ENCODE measurements at regions not wholly inside any gene's neighbourhood (a gene's known extent, or its start where the extent isn't known, plus 50 kb on each side); places are given as distances from the start of the nearest gene placed in this dataset.
A peak's percentile ranks its signal among the peaks of the same experiment; 100 is the strongest.

GRCh38 chr4:177546745-177547144 is 104.5 kb upstream of the AGA start:
- in situ Hi-C loops (cut with HindIII; ENCODE audit: low pct_unique_long_range_greater_than_20kb, low sequenced_read_pairs), result no loop called here
- no peak for TF ChIP-seq JUND (IDR thresholded peaks at IDR 0.05; ENCODE audit: low read depth)
- peak in 1 of 2 experiments; percentile 34 for DNase-seq (ENCODE audit: low read depth in 1 of 2, low spot score in 1 of 2)

- DNase-seq (ENCODE audit: low read depth in 1 of 2, low spot score in 1 of 2), result no peak
- in situ Hi-C loops (cut with HindIII; ENCODE audit: low pct_unique_long_range_greater_than_20kb, low sequenced_read_pairs), result no loop called here
- no peak for TF ChIP-seq JUND (IDR thresholded peaks at IDR 0.05; ENCODE audit: low read depth)
Observed at GRCh38 chr4:177547985-177548384, 105.7 kb upstream of the AGA start.

GRCh38 chr4:177555007-177555574 is 112.9 kb upstream of the AGA start:
- TF ChIP-seq JUND (IDR thresholded peaks at IDR 0.05; ENCODE audit: low read depth), result no peak
- in situ Hi-C loops (cut with HindIII; ENCODE audit: low pct_unique_long_range_greater_than_20kb, low sequenced_read_pairs), result no loop called here
- peak; percentile 14 to 35 for DNase-seq (ENCODE audit: low read depth in 1 of 2, low spot score in 1 of 2)

GRCh38 chr4:177557416-177557815 is 115.2 kb upstream of the AGA start:
- in situ Hi-C loops (cut with HindIII; ENCODE audit: low pct_unique_long_range_greater_than_20kb, low sequenced_read_pairs), result no loop called here
- TF ChIP-seq JUND (IDR thresholded peaks at IDR 0.05; ENCODE audit: low read depth), result no peak
- no peak for DNase-seq (ENCODE audit: low read depth in 1 of 2, low spot score in 1 of 2)

GRCh38 chr4:177558995-177559394 is 116.8 kb upstream of the AGA start:
- no peak for TF ChIP-seq JUND (IDR thresholded peaks at IDR 0.05; ENCODE audit: low read depth)
- DNase-seq (ENCODE audit: low read depth in 1 of 2, low spot score in 1 of 2), result no peak
- in situ Hi-C loops (cut with HindIII; ENCODE audit: low pct_unique_long_range_greater_than_20kb, low sequenced_read_pairs), result no loop called here

- TF ChIP-seq JUND (IDR thresholded peaks at IDR 0.05; ENCODE audit: low read depth), result no peak
- in situ Hi-C loops (cut with HindIII; ENCODE audit: low pct_unique_long_range_greater_than_20kb, low sequenced_read_pairs), result no loop called here
- DNase-seq (ENCODE audit: low read depth in 1 of 2, low spot score in 1 of 2), result no peak
Observed at GRCh38 chr4:177562163-177562562, 119.9 kb upstream of the AGA start.

GRCh38 chr4:177562859-177563258 is 120.6 kb upstream of the AGA start:
- DNase-seq (ENCODE audit: low read depth in 1 of 2, low spot score in 1 of 2), result no peak
- no peak for TF ChIP-seq JUND (IDR thresholded peaks at IDR 0.05; ENCODE audit: low read depth)
- in situ Hi-C loops (cut with HindIII; ENCODE audit: low pct_unique_long_range_greater_than_20kb, low sequenced_read_pairs), result no loop called here

GRCh38 chr4:177566691-177567090 is 124.5 kb upstream of the AGA start:
- TF ChIP-seq JUND (IDR thresholded peaks at IDR 0.05; ENCODE audit: low read depth), result no peak
- in situ Hi-C loops (cut with HindIII; ENCODE audit: low pct_unique_long_range_greater_than_20kb, low sequenced_read_pairs), result no loop called here
- DNase-seq (ENCODE audit: low read depth in 1 of 2, low spot score in 1 of 2), result peak in 1 of 2 experiments; percentile 81

- DNase-seq (ENCODE audit: low read depth in 1 of 2, low spot score in 1 of 2), result no peak
- TF ChIP-seq JUND (IDR thresholded peaks at IDR 0.05; ENCODE audit: low read depth), result no peak
- in situ Hi-C loops (cut with HindIII; ENCODE audit: low pct_unique_long_range_greater_than_20kb, low sequenced_read_pairs), result no loop called here
Observed at GRCh38 chr4:177568931-177569330, 126.7 kb upstream of the AGA start.

- DNase-seq (ENCODE audit: low read depth in 1 of 2, low spot score in 1 of 2), result no peak
- in situ Hi-C loops (cut with HindIII; ENCODE audit: low pct_unique_long_range_greater_than_20kb, low sequenced_read_pairs), result no loop called here
- TF ChIP-seq JUND (IDR thresholded peaks at IDR 0.05; ENCODE audit: low read depth), result no peak
Observed at GRCh38 chr4:177569434-177569833, 127.2 kb upstream of the AGA start.

- DNase-seq (ENCODE audit: low read depth in 1 of 2, low spot score in 1 of 2), result no peak
- in situ Hi-C loops (cut with HindIII; ENCODE audit: low pct_unique_long_range_greater_than_20kb, low sequenced_read_pairs), result no loop called here
- TF ChIP-seq JUND (IDR thresholded peaks at IDR 0.05; ENCODE audit: low read depth), result no peak
Observed at GRCh38 chr4:177573507-177573906, 131.3 kb upstream of the AGA start.

- DNase-seq (ENCODE audit: low read depth in 1 of 2, low spot score in 1 of 2), result no peak
- in situ Hi-C loops (cut with HindIII; ENCODE audit: low pct_unique_long_range_greater_than_20kb, low sequenced_read_pairs), result no loop called here
- TF ChIP-seq JUND (IDR thresholded peaks at IDR 0.05; ENCODE audit: low read depth), result no peak
Observed at GRCh38 chr4:177574446-177574845, 132.2 kb upstream of the AGA start.

GRCh38 chr4:177579649-177580048 is 137.4 kb upstream of the AGA start:
- no peak for TF ChIP-seq JUND (IDR thresholded peaks at IDR 0.05; ENCODE audit: low read depth)
- in situ Hi-C loops (cut with HindIII; ENCODE audit: low pct_unique_long_range_greater_than_20kb, low sequenced_read_pairs), result no loop called here
- DNase-seq (ENCODE audit: low read depth in 1 of 2, low spot score in 1 of 2), result no peak

- no peak for TF ChIP-seq JUND (IDR thresholded peaks at IDR 0.05; ENCODE audit: low read depth)
- no peak for DNase-seq (ENCODE audit: low read depth in 1 of 2, low spot score in 1 of 2)
- in situ Hi-C loops (cut with HindIII; ENCODE audit: low pct_unique_long_range_greater_than_20kb, low sequenced_read_pairs), result no loop called here
Observed at GRCh38 chr4:177582992-177583391, 140.8 kb upstream of the AGA start.
